HEK293T (cell line): ENCODE measurements at regions not wholly inside any gene's neighbourhood (a gene's known extent, or its start where the extent isn't known, plus 50 kb on each side); places are given as distances from the start of the nearest gene placed in this dataset.

ENCODE experiments used
- BHLHE40 ChIP-seq: fragments of 450-650 bp; IDR thresholded peaks from 2 replicates; pipeline ENCODE4 v1.6.1; 2016; ENCODE audit warnings: mild to moderate bottlenecking, moderate library complexity, borderline replicate concordance
- FOXA1 ChIP-seq: fragments of 450-650 bp; IDR thresholded peaks from 2 replicates; pipeline ENCODE4 v1.6.1; 2016; ENCODE audit warnings: mild to moderate bottlenecking
- FOXK2 ChIP-seq: fragments of 450-650 bp; IDR thresholded peaks from 2 replicates; pipeline ENCODE4 v1.6.1; 2016; ENCODE audit warnings: mild to moderate bottlenecking
- HDGF ChIP-seq: fragments of 450-650 bp; IDR thresholded peaks from 2 replicates; pipeline ENCODE4 v1.6.1; 2017; ENCODE audit warnings: antibody characterized with exemption, borderline replicate concordance
- L3MBTL2 ChIP-seq: fragments of 450-650 bp; conservative IDR thresholded peaks from 2 replicates; pipeline ENCODE4 v1.6.1; 2016; ENCODE audit warnings: mild to moderate bottlenecking
- LEF1 ChIP-seq: fragments of 450-650 bp; IDR thresholded peaks from 2 replicates; pipeline ENCODE4 v1.6.1; 2017; ENCODE audit warnings: mild to moderate bottlenecking, borderline replicate concordance
- NFRKB ChIP-seq: fragments of 450-650 bp; IDR thresholded peaks from 2 replicates; pipeline ENCODE4 v1.6.1; 2016; ENCODE audit warnings: mild to moderate bottlenecking, moderate library complexity
- PKNOX1 ChIP-seq: fragments of 450-650 bp; IDR thresholded peaks from 2 replicates; pipeline ENCODE4 v1.6.1; 2016
- SP1 ChIP-seq: fragments of 450-650 bp; IDR thresholded peaks from 2 replicates; pipeline ENCODE4 v1.6.1; 2017
- SUZ12 ChIP-seq: fragments of 450-650 bp; IDR thresholded peaks from 2 replicates; pipeline ENCODE4 v1.6.1; 2016; ENCODE audit warnings: mild to moderate bottlenecking
- TARDBP ChIP-seq: fragments of 450-650 bp; IDR thresholded peaks from 2 replicates; pipeline ENCODE4 v1.6.1; 2016

DNA sequence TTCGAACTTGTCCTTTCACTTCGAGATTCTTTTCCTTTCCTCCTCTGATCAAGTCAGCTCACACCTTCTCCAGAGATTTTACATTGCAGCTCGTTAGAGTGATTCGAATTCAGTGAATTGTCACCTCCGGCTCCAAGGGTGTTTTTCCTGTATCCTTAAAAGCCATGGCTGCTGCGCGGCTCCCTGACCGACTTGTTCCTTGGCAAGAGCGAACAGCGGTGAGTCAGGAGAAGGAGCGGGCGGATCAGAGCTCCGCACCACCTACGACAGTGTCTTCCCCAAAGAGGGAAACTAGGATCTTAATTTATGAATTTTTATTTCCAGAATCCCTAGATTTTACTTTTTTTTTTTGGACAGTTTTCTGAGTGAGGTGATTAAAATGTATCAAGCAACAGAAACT is 204.4 kb upstream of the ADGRL2 start:
- no peak for TF ChIP-seq TARDBP
- TF ChIP-seq LEF1 = no peak
- no peak for TF ChIP-seq SUZ12
- TF ChIP-seq PKNOX1 = no peak
- no peak for TF ChIP-seq FOXK2
- TF ChIP-seq L3MBTL2 = no peak
- no peak for TF ChIP-seq BHLHE40
- no peak for TF ChIP-seq FOXA1
- TF ChIP-seq SP1 = no peak
- TF ChIP-seq NFRKB = no peak
- TF ChIP-seq HDGF = no peak
